ENCODE measurements at regions not wholly inside any gene's neighbourhood (a gene's known extent, or its start where the extent isn't known, plus 50 kb on each side); places are given as distances from the start of the nearest gene placed in this dataset.

GRCh38 chr5:8844847-8845246 lies 701.0 kb downstream of the SEMA5A start:
- no peak for DNase-seq (ENCODE audit: low read depth in 2 of 2)

DNA sequence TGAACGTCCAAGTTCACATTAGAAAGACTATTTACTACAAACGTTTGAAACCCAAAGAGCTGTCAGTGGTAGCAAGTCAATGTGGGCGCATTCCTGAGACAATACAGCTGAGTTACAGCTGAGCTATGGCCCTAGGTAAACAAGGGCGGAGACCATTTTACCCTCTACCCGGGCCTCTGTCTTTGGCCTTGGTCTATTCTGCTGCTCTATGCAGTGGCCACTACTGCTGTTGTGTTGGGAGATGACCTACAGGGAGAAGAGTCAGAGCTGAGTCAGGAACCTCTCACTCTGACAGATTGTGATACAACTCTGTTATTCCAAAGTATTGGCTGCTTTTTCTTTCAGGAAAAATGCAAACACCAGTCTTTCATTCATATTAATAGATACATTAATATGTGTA lies 700.6 kb downstream of the SEMA5A start:
- no peak for DNase-seq (ENCODE audit: low read depth in 2 of 2)

- DNase-seq (ENCODE audit: low read depth in 2 of 2): no peak
These were observed 697.5 kb downstream of the SEMA5A start for GRCh38 chr5:8848366-8848765.

GRCh38 chr5:8848997-8849594 lies 696.8 kb downstream of the SEMA5A start:
- DNase-seq (ENCODE audit: low read depth in 2 of 2): no peak

GRCh38 chr5:8851101-8851500 lies 694.8 kb downstream of the SEMA5A start:
- no peak for DNase-seq (ENCODE audit: low read depth in 2 of 2)

DNA sequence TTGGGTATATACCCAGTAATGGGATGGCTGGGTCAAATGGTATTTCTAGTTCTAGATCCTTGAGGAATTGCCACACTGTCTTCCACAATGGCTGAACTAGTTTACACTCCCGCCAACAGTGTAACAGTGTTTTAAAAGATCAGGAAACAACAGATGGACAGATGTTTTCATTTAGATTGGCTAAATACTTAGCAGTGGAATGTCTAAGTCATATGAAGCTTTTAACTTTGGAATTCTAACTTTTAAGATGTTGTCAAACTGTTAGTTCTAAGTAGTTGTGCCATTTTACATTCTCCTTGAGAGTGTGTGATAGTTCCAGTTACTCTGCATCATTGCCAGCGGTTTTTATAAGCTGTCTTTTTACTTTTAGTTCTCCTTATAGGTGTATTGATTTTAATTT lies 688.8 kb downstream of the SEMA5A start:
- no peak for DNase-seq (ENCODE audit: low read depth in 2 of 2)

GRCh38 chr5:8861764-8862163 lies 684.1 kb downstream of the SEMA5A start:
- no peak for DNase-seq (ENCODE audit: low read depth in 2 of 2)

- DNase-seq (ENCODE audit: low read depth in 2 of 2): no peak
These were observed 681.8 kb downstream of the SEMA5A start for GRCh38 chr5:8864053-8864452.

DNA sequence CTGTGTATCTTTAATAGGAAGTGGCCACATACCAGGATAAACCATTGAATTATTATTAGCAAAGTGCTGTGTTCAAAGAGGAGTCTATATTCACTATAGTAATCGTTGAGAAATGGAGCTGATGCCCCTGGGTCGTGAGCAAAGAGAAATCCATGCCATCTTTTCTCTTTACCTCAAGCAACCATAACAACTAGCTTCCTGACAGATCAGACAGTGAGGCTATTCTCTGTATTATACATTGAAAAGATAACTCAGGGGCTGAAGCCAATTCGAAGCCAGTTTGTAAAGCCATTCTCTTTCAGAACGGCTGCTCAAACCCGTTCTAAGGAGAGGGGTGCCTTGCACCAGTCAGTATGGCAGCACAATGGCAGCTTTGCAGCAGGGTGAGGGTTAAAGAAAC lies 680.6 kb downstream of the SEMA5A start:
- no peak for DNase-seq (ENCODE audit: low read depth in 2 of 2)

- no peak for DNase-seq (ENCODE audit: low read depth in 2 of 2)
These were observed 680.0 kb downstream of the SEMA5A start for GRCh38 chr5:8865686-8866374.

DNA sequence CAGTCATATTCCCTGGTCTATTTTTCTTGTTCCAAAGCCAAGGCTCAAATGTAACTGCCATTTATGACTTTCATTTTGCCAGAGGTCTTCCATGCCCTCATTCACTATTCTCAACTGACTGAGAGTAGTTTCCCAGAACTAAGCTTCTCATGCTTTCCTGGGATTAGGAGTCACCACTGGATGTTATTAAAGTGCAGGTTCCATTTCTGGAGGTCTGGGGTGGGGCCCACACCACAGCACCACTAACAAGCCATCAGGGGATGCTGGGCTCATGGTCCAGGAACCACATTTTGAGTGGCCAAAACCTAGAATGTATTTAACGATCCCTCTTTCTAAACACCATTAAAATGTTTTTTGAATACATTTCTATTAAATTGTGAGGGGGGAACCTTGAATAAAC lies 677.6 kb downstream of the SEMA5A start:
- DNase-seq (ENCODE audit: low read depth in 2 of 2): no peak

- DNase-seq (ENCODE audit: low read depth in 2 of 2): no peak
These were observed 675.9 kb downstream of the SEMA5A start for GRCh38 chr5:8869932-8870331.

DNA sequence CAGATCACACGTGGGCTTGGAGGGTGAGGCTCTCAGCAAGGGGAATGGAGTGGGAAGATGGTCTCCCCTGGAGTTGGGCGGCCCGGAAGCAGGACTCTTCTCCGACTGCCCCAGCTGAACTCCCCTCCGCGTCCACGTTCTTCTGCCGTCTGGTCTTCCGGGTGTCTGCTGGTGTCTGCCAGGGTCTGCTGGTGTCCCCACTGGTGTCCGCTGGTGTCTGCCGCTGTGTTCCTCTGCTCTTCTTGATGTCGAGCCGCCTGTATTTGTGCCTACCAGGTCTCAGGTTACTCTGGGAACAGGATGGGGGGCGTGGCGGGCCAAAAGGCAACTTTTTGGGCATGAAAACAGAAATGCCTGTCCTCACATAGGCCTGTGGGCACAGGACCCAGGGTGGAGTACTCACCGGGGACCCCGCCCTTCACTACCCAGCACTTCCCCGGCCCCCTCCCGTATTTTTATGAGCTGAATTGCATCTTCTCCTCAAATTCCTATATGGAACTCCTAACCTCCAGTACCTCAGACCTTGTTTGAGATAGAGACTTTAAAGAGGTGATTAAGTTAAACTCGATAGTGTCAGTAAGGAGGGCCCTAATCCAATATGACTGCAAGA lies 675.4 kb downstream of the SEMA5A start:
- no peak for DNase-seq (ENCODE audit: low read depth in 2 of 2)

GRCh38 chr5:8870959-8871355 lies 674.9 kb downstream of the SEMA5A start:
- DNase-seq (ENCODE audit: low read depth in 2 of 2): no peak

GRCh38 chr5:8871446-8871845 lies 674.4 kb downstream of the SEMA5A start:
- DNase-seq (ENCODE audit: low read depth in 2 of 2): no peak

DNA sequence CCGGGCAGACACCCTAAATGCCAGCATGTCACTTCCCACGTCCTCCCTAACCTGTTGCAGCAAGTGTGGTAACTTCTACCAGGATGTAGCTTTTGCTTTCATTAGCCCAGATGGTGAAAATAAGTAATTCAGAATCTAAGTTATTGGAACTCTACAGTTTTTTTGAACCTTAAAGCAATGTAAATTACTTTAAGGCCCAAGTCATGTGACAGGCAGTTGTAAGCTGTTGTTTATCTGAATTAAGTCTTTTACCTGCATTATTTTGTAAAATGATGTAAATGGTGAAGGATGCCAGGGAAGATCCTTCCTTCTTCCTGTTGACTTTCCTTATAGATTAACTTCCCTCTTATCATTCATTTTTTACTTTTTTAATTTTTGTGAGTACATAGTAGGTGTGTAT lies 670.2 kb downstream of the SEMA5A start:
- DNase-seq (ENCODE audit: low read depth in 2 of 2): no peak

GRCh38 chr5:8879248-8879647 lies 666.6 kb downstream of the SEMA5A start:
- no peak for DNase-seq (ENCODE audit: low read depth in 2 of 2)

DNA sequence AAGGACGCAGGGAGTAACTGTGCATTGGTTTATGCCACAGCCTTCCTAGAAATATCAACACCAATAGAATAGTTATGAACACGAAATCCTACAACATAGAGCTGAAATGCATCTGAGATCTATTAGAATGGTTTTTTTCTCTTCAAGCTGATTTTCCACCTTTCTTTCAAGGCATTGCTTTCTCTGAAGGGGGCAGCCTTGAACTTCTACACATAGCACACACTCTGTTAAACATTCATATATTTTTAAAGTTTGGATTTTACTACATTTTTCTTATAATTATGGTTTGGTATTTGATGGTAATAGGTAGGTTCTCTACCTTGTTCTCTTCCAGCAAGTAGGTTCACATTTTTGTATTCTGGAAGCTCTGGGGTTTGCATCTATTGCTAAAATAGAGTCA lies 661.8 kb downstream of the SEMA5A start:
- no peak for DNase-seq (ENCODE audit: low read depth in 2 of 2)

GRCh38 chr5:8892926-8893325 lies 652.9 kb downstream of the SEMA5A start:
- no peak for DNase-seq (ENCODE audit: low read depth in 2 of 2)

DNA sequence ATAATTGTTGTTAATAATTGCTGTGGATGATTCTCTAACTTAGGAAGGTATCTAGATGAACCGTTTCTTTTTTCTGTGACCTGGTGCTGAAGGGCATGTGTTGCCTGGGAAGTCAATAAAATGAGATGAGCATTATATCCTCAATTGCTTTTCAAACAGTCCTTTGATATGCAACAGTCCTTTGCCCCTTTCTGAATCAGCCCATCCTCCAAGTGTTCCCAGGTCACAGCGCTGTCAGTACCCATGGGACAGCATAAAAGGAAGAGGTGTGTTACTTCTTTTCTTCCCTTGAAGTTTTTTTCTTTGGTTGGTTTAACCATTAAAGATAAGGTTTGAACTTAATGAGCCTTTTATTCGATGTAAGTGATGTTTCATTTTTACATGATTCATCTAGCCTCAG lies 651.8 kb downstream of the SEMA5A start:
- DNase-seq (ENCODE audit: low read depth in 2 of 2): no peak

DNA sequence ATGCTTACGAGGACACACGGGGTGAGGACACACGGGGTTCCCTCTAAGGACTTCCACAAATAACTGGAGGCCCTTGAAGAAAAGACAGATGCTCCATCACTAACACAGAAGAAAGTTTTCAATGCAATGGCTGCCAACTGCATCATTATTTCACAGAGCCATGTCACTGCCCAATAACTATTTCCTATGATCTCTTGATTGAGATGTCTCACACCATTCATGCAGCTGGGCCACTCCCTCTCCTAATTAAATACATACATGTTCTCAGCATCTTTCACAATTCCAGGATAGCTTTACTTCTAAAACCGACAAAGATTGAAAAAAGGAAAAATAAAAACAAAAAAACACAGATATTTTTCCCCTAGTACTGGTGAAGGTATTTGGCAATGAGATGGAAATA lies 650.8 kb downstream of the SEMA5A start:
- DNase-seq (ENCODE audit: low read depth in 2 of 2): no peak

GRCh38 chr5:8895599-8895998 lies 650.3 kb downstream of the SEMA5A start:
- no peak for DNase-seq (ENCODE audit: low read depth in 2 of 2)

DNA sequence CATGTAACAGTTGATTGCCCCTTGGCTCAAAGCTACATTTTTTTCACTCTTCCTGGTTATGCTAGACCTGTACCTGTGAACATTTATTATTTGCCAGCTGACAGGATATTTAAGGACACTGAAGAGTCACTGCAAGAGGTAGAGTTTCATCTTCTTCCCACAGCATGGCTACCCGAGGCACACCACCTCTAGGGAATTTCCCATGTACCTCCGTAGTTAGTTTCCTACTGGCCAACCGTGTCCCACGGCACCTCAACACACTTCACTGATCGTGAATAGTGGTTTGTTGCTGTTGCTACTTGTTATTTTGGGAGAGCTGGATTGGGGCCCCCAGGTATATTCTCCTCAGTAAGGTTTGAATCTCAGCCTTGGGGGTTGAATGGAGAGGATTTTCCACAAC lies 648.6 kb downstream of the SEMA5A start:
- no peak for DNase-seq (ENCODE audit: low read depth in 2 of 2)

DNA sequence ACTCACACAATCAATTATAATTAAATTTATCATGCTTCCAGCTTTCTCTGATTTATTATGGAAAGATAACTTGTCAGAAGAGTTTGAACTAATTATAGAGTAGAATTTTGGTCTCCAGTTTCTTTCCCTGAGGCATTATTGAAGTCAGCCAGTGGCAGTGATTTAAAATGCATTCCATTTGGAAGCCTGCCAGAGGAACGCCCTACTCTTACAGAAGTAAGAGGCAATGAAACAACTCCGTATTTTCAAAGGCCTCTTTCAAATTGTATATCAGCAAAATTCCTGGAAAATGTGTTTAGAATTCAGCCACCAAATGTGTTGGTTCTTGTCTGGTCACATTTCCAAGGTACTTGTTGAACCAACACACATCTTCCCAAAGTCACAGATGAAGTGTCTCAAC lies 640.9 kb downstream of the SEMA5A start:
- no peak for DNase-seq (ENCODE audit: low read depth in 2 of 2)
